ENCODE measurements at regions not wholly inside any gene's neighbourhood (a gene's known extent, or its start where the extent isn't known, plus 50 kb on each side); places are given as distances from the start of the nearest gene placed in this dataset.

GRCh38 chr6:26200918-26201721 is 113.9 kb downstream of the HFE start:
- H3K9me3 ChIP-seq (ENCODE audit: control insufficient read depth, insufficient read depth, low read depth, low read length): no peaks in the 10 kb centered on the region
- H3K36me3 ChIP-seq (ENCODE audit: control insufficient read depth, insufficient read depth, low read length): no peaks in the 10 kb centered on the region; the same call in 1 of the 2 replicates
- peak overlapping the region; percentile 93 for H3K27ac ChIP-seq (ENCODE audit: low read length)
- H3K27me3 ChIP-seq (ENCODE audit: control insufficient read depth, insufficient read depth, low read length): no peaks in the 10 kb centered on the region
- no peak for DNase-seq (ENCODE audit: low read depth, low spot score)
- no peak for TF ChIP-seq SIN3A (IDR thresholded peaks at IDR 0.05; ENCODE audit: borderline replicate concordance, insufficient read depth, low read depth, low read length)
- no peak for TF ChIP-seq CTCF (IDR thresholded peaks at IDR 0.05)
- no peak for TF ChIP-seq REST (IDR thresholded peaks at IDR 0.05; ENCODE audit: insufficient read depth in 1 of 2, low read depth in 2 of 2, low read length in 1 of 2)
- TF ChIP-seq TCF7L2 (IDR thresholded peaks at IDR 0.05; ENCODE audit: low read depth, low read length): no peak
- TF ChIP-seq POLR2AphosphoS5 (IDR thresholded peaks at IDR 0.05; ENCODE audit: low read depth, low read length): no peak
- intact Hi-C loops (cut with micrococcal nuclease; ENCODE audit: unreplicated experiment) (no loop called here), in situ Hi-C loops (cut with HindIII; ENCODE audit: low pct_unique_long_range_greater_than_20kb, low sequenced_read_pairs) (no loop called here)
- ChIA-PET POLR2A (no interaction called here), CTCF (no interaction called here)
- H3K4me1 ChIP-seq (ENCODE audit: control insufficient read depth, insufficient read depth, low read length): peaks cover 18% of the 10 kb centered on the region
- peak overlapping the region; percentile 10 to 85; a peak in 3 of 4 replicates for H3K4me3 ChIP-seq (ENCODE audit: low read depth in 2 of 2, low read length in 2 of 2)
- ATAC-seq: no peak
- BruUV-seq (replicated peaks): no TSS peak

DNA sequence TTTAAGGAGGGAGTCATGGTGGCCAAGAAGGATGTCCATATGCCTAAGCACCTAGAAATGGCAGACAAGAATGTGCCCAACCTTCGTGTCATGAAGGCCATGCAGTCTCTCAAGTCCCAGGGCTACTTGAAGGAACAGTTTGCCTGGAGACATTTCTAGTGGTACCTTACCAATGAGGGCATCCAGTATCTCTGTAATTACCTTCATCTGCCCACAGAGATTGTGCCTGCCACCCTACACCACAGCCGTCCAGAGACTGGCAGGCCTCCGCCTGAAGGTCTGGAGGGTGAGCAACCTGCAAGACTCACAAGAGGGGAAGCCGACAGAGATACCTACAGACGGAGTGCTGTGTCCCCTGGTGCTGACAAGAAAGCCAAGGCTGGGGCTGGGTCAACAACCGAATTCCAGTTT is 115.0 kb downstream of the HFE start:
- TF ChIP-seq POLR2AphosphoS5 (IDR thresholded peaks at IDR 0.05; ENCODE audit: low read depth, low read length) (no peak), REST (IDR thresholded peaks at IDR 0.05; ENCODE audit: insufficient read depth in 1 of 2, low read depth in 2 of 2, low read length in 1 of 2) (no peak), TCF7L2 (IDR thresholded peaks at IDR 0.05; ENCODE audit: low read depth, low read length) (no peak), CTCF (IDR thresholded peaks at IDR 0.05) (no peak), SIN3A (IDR thresholded peaks at IDR 0.05; ENCODE audit: borderline replicate concordance, insufficient read depth, low read depth, low read length) (no peak)
- POLR2A ChIA-PET: no interaction called here
- peaks cover 22% of the 10 kb centered on the region for H3K4me1 ChIP-seq (ENCODE audit: control insufficient read depth, insufficient read depth, low read length)
- ATAC-seq: no peak
- intact Hi-C loops (cut with micrococcal nuclease; ENCODE audit: unreplicated experiment): no loop called here
- H3K4me3 ChIP-seq (ENCODE audit: low read depth in 2 of 2, low read length in 2 of 2): no peak overlapping the region
- no peaks in the 10 kb centered on the region for H3K27me3 ChIP-seq (ENCODE audit: control insufficient read depth, insufficient read depth, low read length)
- no peak for DNase-seq (ENCODE audit: low read depth, low spot score)
- no peaks in the 10 kb centered on the region for H3K9me3 ChIP-seq (ENCODE audit: control insufficient read depth, insufficient read depth, low read depth, low read length)
- CTCF ChIA-PET: no interaction called here
- H3K36me3 ChIP-seq (ENCODE audit: control insufficient read depth, insufficient read depth, low read length): no peaks in the 10 kb centered on the region; the same call in 1 of the 2 replicates
- in situ Hi-C loops (cut with HindIII; ENCODE audit: low pct_unique_long_range_greater_than_20kb, low sequenced_read_pairs): no loop called here
- peak overlapping the region; percentile 93 for H3K27ac ChIP-seq (ENCODE audit: low read length)
- no TSS peak for BruUV-seq (replicated peaks)
